ENCODE measurements at regions not wholly inside any gene's neighbourhood (a gene's known extent, or its start where the extent isn't known, plus 50 kb on each side); places are given as distances from the start of the nearest gene placed in this dataset.
A peak's percentile ranks its signal among the peaks of the same experiment; 100 is the strongest.

GRCh38 chr11:39971938-39972337 is 1487.5 kb downstream of the LRRC4C start:
- TF ChIP-seq, protein P1, sequence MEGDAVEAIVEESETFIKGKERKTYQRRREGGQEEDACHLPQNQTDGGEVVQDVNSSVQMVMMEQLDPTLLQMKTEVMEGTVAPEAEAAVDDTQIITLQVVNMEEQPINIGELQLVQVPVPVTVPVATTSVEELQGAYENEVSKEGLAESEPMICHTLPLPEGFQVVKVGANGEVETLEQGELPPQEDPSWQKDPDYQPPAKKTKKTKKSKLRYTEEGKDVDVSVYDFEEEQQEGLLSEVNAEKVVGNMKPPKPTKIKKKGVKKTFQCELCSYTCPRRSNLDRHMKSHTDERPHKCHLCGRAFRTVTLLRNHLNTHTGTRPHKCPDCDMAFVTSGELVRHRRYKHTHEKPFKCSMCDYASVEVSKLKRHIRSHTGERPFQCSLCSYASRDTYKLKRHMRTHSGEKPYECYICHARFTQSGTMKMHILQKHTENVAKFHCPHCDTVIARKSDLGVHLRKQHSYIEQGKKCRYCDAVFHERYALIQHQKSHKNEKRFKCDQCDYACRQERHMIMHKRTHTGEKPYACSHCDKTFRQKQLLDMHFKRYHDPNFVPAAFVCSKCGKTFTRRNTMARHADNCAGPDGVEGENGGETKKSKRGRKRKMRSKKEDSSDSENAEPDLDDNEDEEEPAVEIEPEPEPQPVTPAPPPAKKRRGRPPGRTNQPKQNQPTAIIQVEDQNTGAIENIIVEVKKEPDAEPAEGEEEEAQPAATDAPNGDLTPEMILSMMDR (IDR thresholded peaks at IDR 0.05) = no peak
- TF ChIP-seq EP300 (IDR thresholded peaks at IDR 0.05) (no peak), POLR2AphosphoS5 (IDR thresholded peaks at IDR 0.05) (no peak), POLR2A (IDR thresholded peaks at IDR 0.05) (no peak)
- H3K27me3 ChIP-seq = no peaks in the 10 kb centered on the region
- no peaks in the 10 kb centered on the region for H3K36me3 ChIP-seq
- H3K4me3 ChIP-seq = no peak overlapping the region
- no peaks in the 10 kb centered on the region for H3K4me1 ChIP-seq
- DNase-seq (no peak), ATAC-seq (ENCODE audit: low FRiP score in 2 of 2) (no peak)
- H3K27ac ChIP-seq = peak overlapping the region in 1 of 4 donors; percentile 58
- WGBS, 2 donors = 66 to 67% methylated on average over 3 of the region's 3 CpGs
- peaks cover 0 to 4% (median 0%) of the 10 kb centered on the region in 4 donors for H3K9me3 ChIP-seq

GRCh38 chr11:39968071-39968470 is 1491.4 kb downstream of the LRRC4C start:
- Histone ChIP-seq H3K4me1 (no peaks in the 10 kb centered on the region), H3K36me3 (no peaks in the 10 kb centered on the region), H3K4me3 (no peak overlapping the region), H3K27me3 (no peaks in the 10 kb centered on the region), H3K27ac (no peak overlapping the region), H3K9me3 (peaks cover 0 to 7% (median 0%) of the 10 kb centered on the region in 4 donors)
- no peak for DNase-seq
- 88 to 90% methylated on average over 5 of the region's 5 CpGs for WGBS, 2 donors
- TF ChIP-seq, protein P1 (IDR thresholded peaks at IDR 0.05) = no peak
- TF ChIP-seq EP300 (IDR thresholded peaks at IDR 0.05) (no peak), POLR2A (IDR thresholded peaks at IDR 0.05) (no peak), POLR2AphosphoS5 (IDR thresholded peaks at IDR 0.05) (no peak)
- no peak for ATAC-seq (ENCODE audit: low FRiP score in 2 of 2)

GRCh38 chr11:39965701-39966100 is 1493.8 kb downstream of the LRRC4C start:
- no peak for TF ChIP-seq POLR2AphosphoS5 (IDR thresholded peaks at IDR 0.05)
- TF ChIP-seq EP300 (IDR thresholded peaks at IDR 0.05) = no peak
- TF ChIP-seq, protein P1 (IDR thresholded peaks at IDR 0.05) = no peak
- no peak for TF ChIP-seq POLR2A (IDR thresholded peaks at IDR 0.05)
- Histone ChIP-seq H3K27me3 (no peaks in the 10 kb centered on the region), H3K4me1 (no peaks in the 10 kb centered on the region), H3K9me3 (peaks cover 0 to 7% (median 0%) of the 10 kb centered on the region in 4 donors), H3K27ac (no peak overlapping the region), H3K36me3 (no peaks in the 10 kb centered on the region), H3K4me3 (no peak overlapping the region)
- no peak for DNase-seq
- ATAC-seq (ENCODE audit: low FRiP score in 2 of 2) = no peak
- WGBS, 2 donors = 65 to 80% methylated on average over 5 of the region's 5 CpGs

DNA sequence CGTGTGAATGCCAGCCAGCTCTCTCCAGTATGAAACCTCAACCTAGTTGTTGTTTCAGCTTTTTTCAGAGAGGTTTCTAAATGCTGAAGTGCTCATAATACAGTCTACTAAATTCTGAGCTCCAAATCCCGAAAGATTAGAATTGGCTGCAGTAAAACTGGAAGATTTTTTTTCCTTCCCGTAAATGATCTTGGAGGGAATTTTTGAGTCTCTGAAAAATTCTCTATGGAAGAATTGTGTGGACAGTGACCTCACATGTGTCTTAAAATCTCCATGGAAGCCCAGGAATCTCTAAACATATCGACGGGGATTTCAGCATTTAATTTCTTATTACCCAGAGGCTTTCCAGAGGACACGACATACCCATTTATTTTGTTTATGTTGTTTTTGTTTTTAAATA is 1499.2 kb downstream of the LRRC4C start:
- H3K27me3 ChIP-seq = no peaks in the 10 kb centered on the region
- TF ChIP-seq EP300 (IDR thresholded peaks at IDR 0.05) (no peak), POLR2AphosphoS5 (IDR thresholded peaks at IDR 0.05) (no peak), POLR2A (IDR thresholded peaks at IDR 0.05) (no peak)
- TF ChIP-seq, protein P1 (IDR thresholded peaks at IDR 0.05) = no peak
- no peaks in the 10 kb centered on the region for H3K9me3 ChIP-seq
- no peaks in the 10 kb centered on the region for H3K36me3 ChIP-seq
- H3K27ac ChIP-seq = no peak overlapping the region
- no peak for DNase-seq
- WGBS, 2 donors = 75 to 76% methylated on average over 6 of the region's 6 CpGs
- H3K4me3 ChIP-seq = no peak overlapping the region
- ATAC-seq (ENCODE audit: low FRiP score in 2 of 2) = no peak
- no peaks in the 10 kb centered on the region for H3K4me1 ChIP-seq

DNA sequence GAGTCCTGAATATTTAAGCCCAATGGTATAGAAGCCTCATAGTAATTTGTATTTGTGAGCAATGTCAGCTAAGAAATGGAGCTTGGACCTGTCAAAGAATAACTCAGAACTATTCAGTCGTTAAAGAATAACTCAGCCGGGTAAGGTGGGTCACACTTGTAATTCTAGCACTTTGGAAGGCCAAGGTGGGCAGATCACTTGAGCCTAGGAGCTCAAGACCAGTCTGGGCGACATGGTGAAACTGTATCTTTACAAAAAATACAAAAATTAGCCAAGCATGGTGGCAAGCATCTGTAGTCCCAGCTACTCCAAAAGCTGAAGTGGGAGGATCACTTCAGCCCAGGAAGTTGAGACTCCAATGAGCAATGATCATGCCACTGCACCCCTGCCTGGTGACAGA is 1526.5 kb downstream of the LRRC4C start:
- H3K27me3 ChIP-seq = no peaks in the 10 kb centered on the region
- no peaks in the 10 kb centered on the region for H3K36me3 ChIP-seq
- H3K9me3 ChIP-seq = no peaks in the 10 kb centered on the region
- DNase-seq = no peak
- no peak overlapping the region for H3K27ac ChIP-seq
- H3K4me1 ChIP-seq = no peaks in the 10 kb centered on the region
- no peak overlapping the region for H3K4me3 ChIP-seq
- TF ChIP-seq, protein P1 (IDR thresholded peaks at IDR 0.05) = no peak
- TF ChIP-seq POLR2AphosphoS5 (IDR thresholded peaks at IDR 0.05) = no peak
- TF ChIP-seq POLR2A (IDR thresholded peaks at IDR 0.05) = no peak
- TF ChIP-seq EP300 (IDR thresholded peaks at IDR 0.05) = no peak
- ATAC-seq (ENCODE audit: low FRiP score in 2 of 2) = no peak
- WGBS, 2 donors = 63 to 67% methylated on average over 3 of the region's 3 CpGs

Data from upper lobe of left lung (tissue), 6 donors.